ENCODE measurements at regions not wholly inside any gene's neighbourhood (a gene's known extent, or its start where the extent isn't known, plus 50 kb on each side); places are given as distances from the start of the nearest gene placed in this dataset.

DNA sequence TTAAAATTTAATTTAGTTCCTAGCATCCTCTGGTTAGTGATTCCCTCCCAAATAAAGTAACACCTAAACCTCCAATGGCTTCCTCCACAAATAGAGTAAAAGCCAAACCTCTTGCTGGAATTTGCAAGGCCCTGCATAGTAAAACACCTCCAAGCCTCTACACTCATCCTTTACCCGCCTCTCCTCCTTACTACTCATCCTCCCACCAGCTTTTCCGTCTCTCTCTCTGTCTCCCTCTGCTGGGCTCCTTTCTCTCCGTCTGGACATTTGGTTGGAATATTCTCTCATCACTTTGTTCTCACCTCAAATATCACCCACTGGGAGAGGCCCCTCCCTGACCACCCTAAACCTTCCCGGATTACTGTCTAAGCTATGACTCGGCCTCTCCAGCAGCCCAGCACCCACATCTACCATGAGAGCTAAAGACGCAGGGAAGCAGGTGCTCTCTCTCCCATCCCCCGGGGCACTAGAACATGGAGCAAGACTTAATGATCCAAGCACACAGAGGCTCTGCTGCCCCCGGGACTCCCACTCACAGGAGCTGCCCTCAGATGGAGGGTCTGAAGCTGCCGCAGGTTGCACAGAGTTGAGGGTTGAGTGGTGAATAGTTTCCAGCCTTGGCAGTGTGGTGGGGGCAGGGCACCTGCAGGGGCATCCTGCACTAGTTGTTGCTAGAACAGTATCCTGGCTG lies 167.2 kb downstream of the FBXO15 start:
- TF ChIP-seq CTCF (conservative IDR thresholded peaks at IDR 0.05) = peak; percentile 57
- no peak for TF ChIP-seq ZFX (IDR thresholded peaks at IDR 0.05)

Data from C4-2B (cell line).